GM18519 (cell line): ENCODE measurements at regions not wholly inside any gene's neighbourhood (a gene's known extent, or its start where the extent isn't known, plus 50 kb on each side); places are given as distances from the start of the nearest gene placed in this dataset.

Experiments used
- ATAC-seq: cut with Tn5 transposase; IDR thresholded peaks from one replicate; pipeline ENCODE4 v1.9.1; 2021; ENCODE audit warnings: mild to moderate bottlenecking, moderate library complexity; ENCODE audit not compliant: unreplicated experiment, low FRiP score

DNA sequence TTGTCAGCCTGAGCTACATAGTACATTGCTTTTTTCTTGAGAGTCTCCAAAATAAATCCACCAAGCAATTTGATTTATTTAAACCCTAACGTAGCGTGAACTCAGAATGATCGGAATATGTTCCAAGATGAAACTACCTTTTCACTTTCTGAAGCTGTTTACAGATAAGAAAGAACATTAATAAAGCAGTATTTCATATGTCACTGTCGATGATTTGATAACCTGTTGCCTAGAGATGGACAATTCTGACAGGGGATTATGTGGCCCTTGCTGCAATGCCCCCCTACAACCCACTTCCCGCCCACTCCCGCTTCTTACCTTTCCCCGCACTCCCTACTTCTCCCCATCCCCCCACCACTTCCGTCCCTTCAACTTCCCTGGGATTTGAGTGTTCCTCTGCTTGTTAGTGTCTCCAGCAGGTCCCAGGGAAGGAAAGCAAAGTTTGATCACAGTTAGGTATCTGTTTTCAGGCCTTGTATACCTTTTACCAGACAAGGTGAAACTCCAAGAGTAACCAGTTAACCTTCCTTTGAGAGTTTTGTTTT is 229.2 kb upstream of the HMGA2 start:
- ATAC-seq, result no peak

DNA sequence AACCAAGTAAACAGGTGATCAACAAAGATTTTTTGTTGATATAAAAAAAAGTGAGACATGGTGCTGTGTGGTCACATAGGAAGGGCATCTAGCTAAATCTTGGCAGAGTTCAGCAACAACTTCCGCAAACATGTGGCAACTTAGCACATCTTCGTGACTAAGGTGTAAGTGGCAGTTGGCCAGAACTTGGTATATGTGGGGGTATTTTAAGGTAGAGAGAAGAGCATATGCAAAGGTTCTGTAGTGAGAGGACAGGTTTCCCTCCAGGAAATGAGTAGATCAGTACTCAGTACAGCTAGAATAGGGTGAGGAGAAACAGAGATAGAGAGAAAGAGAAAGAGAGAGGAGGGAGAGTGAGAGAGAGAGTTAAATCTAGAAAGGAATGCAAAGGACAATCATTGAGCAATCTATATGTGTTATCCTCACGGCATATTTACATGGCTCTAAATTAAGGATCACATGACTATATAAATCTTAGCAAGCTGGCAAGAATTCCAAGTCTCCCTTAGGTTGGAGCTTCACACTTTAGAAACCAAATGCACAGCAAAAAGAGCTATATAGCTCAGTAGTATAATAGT is 227.7 kb upstream of the HMGA2 start:
- ATAC-seq, result no peak

DNA sequence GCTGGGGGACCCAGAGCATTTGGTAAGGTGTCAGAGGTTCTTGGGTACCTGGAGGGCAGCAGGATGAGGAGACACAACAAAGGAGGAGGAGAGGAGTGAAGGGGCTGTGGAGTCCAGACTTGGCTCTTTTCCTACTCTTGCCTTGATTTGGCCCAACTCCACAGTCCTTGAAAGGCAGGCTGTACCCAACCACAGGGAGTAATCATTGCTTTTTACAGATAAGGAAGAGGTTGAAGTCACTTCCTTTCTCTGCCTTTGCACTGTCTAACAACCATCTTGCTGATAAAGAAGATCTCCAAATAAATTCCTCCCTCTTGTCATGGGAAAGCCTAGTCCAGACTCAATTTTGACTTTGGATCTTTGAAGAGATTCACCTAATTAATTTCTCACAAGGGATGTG is 226.8 kb upstream of the HMGA2 start:
- no peak for ATAC-seq

DNA sequence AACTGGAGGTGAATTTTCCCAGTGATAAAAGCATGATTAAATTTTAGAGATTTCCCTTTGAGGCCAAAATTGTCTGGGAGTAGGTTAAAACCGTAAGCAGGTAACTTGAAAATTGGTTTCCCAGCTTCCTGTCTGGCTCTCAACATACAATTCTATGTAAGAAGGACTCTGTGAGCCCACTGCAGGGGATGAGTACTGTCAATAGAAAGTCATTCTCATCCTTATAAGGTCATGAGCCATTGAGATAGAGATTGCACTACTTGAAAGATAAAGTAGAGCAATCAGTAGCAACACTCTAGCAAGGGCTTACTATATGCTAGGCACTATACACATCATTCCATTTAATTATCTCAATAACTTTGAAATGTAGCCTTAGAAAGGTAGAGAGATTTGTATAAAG is 225.6 kb upstream of the HMGA2 start:
- ATAC-seq, result no peak

DNA sequence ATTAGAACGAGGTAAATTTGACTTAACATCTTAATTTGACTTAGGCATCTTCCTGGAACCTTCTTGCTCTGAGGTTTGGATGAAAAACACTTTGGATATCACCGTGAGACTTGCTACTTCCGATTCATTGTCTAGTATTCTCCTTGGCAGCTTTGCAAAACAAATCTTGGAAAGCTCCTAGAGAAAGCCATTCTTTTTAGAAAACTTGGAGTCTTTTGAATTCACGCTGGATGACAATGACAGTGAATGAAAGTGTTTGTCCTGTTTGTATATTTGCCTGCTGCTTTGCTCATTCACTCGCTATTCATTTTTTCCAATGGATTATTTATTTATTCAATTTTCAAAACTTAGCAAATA is 222.1 kb upstream of the HMGA2 start:
- ATAC-seq, result no peak

DNA sequence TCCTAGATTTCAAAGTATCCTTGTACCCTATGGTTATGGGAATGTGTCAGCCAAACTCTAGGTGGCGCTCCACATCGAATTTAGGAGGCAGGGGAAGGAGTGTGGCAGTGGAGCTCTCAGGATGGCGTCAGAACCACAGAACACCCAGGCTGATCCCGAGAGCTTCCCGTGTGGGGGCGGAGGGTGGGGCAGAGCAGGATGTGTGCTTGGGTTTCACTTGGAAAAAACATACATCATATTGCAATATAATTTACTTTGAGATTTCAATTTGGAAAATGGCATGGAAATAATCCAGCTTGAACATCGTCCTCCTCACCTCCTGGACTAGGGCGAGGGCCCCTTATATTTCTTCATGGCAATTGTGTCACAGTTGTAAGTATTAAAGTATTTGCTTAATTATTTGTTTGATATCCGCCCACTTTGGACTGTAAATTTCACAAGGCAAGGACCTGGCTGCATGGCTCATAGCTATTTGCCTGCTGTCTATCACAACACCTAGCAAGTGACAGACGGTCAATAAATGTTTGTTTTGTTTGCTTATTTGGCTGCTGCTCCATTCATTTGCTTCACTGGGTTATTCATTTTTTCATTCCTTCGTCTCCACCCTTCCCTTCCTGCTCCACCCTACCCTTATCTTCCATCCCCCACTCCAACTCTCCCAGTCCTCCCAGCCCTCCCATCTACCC is 221.5 kb upstream of the HMGA2 start:
- ATAC-seq, result no peak

DNA sequence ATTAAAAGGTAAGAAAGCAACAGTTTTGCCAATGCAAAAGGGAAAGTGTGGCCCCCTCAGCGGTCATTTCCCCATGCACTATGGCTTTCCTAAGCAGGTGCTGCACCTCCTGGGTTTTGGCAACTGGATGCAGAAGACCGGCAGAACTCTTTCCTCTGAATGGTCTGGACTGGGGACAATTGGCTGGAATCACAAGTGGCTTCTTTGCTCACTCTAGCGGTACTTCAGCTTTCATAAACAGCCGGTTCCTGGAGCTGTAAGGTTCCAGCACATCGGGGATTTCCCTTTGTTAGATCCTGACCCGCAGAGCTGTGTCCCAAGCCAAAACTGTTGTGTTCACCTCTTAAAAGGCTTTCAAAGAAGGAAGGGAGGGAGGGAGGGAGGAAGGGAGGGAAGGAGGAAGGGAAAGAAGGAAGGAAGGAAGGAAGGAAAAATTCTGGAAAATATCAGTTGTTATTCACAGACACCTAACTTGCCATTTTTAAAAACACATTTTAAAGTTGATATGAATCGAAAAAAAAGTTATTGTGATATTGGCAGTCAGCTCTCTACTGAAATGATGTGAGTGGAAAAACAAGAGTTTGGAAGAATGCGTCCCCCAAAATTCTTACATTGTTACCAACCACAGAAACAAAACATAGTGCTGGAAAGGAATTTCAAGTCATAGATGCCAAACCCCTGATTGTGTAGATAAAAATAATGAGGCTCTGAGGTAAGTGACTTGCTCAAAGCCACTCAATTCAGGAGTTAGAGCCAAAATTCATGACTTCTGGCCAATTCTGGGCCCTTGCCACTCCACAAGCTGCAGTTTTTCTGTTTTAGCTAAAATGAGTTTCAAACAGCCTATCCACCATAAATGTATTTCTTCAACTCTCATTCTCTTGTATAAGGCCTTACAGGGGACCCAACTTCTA is 220.6 kb upstream of the HMGA2 start:
- no peak for ATAC-seq

DNA sequence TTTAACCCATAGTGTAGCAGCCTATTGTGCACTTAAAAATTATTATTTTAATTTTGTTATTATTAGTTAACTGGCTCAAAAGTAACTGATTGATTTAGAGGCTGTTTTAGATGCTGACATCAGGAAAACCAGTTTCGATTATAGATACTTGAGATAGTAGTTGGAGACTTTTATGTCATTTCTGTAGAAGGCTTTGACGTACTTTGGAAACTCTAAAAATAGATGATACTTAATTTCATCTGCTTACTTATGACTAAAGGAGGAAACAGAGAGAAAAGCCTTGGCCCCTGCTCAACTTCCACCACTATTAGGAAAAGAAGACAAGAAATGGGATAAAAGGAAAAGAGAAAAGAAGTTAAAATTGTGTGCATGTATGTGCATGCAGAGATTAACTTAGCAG is 219.3 kb upstream of the HMGA2 start:
- no peak for ATAC-seq

DNA sequence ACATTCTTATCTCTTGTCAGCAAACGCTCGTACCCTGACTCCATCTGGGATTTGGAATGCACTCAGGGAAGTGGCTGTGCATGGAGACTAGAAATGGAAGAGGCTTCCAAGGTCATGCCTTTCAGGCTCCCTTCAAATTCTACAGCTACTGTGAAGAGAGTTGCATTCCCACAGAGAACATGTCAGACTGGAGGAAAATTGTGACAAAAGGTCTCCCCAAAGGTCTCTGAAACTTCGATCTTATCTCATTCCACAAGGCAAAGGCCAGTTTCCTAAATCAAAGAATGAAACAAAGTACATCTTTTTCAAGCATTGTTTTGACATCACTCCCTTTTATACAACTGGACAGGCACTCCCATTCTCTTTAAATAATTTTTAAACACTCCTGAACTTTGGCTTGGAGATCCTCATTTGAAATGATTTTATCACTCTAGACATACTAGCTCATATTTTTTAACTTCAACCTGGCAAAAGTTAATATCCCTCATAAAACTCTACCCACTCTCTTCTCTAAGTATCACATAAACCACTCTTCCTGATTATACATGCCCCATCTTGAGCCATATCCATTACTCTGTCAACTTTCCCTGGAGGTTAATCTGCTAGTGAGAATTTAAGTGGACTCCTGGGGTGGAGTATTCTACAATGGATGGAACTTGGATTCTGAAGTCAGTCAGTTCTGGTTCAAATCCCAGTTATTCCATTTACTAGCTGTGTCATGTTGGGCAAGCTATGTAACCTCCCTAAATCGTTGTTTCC is 218.1 kb upstream of the HMGA2 start:
- no peak for ATAC-seq

DNA sequence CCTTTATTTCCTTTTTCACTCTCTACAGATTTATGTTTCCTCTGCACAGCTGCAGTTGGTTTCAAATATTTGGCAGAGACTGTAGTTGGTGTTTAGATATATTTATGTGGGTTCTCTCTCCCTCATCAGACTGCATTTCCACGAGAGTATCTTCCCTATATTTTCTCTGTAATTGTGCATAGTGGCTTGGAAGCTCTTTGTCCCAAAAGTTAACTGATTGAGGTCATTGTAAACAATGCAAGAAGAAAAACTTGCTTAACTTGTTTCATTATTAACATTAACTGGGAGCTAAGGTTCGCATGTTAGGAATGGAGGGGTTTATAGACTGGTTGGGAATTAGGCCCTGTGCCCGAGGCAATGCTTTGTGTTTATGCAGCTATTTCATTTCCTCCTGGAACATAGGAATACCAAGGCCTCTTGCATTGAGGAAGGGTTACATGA is 216.9 kb upstream of the HMGA2 start:
- ATAC-seq, result no peak

DNA sequence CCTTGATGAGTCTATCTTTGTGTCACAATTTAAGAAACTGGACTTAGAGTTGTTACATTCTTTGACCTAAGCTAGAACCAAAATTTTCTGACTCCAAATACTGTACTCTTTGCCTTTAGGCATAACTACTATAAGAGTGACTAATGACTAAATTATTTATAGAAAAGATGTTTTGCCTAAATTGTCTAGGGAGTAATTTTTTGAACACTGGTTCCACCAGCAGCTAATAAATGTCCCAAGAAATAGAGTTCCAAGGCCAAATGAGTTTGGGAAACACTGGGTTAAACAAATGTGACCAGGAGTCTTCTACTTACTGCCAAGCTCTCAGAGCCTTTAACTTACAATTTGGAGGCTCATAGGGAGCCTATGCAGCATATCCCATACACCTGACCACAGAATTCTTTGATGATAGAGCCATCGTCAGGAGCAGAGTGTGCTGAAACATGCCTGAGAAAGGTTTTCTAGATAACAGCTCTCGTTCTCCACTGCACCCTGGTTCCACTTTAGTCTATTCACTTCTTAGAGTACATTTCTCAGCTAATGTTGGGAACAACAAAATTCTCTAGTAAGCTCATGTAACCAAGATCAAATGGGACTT is 215.9 kb upstream of the HMGA2 start:
- ATAC-seq, result no peak

DNA sequence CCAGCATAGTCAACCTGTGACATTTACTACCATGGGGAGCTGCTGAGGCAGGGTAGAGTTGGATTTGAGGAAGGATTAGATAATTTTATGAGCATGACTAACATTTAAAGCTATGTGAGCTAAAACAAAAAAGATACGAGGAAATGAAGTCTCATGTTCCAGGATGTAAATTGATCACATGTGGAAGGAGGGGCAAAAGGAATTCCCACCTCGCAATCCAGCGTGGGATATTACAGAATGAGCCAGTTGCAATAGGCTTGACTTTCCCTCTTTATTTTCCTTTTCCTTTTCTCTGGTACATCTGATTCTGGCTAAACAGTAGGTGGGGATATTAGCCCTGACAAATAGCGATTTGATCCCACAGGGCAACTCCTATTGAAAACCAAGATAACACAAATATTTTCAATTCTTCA is 214.9 kb upstream of the HMGA2 start:
- ATAC-seq, result no peak

DNA sequence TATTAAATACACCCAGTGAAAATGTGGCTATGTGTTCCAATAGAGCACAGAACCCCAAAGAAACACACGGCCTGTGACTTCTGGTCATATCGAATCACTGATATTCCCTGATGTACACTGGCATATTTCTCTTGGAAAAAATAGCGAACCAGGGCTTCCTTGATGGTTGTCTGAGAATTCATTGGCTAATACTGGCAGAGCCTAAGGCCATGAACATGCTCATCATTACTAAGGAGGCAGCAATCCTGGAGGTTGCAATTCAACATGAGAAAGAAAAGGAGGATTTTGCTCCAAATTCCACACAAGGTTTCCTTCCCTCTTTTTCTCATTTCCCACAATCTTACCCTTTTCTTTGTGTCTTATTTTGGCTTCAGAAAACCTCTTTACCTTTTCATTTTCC is 212.9 kb upstream of the HMGA2 start:
- no peak for ATAC-seq

DNA sequence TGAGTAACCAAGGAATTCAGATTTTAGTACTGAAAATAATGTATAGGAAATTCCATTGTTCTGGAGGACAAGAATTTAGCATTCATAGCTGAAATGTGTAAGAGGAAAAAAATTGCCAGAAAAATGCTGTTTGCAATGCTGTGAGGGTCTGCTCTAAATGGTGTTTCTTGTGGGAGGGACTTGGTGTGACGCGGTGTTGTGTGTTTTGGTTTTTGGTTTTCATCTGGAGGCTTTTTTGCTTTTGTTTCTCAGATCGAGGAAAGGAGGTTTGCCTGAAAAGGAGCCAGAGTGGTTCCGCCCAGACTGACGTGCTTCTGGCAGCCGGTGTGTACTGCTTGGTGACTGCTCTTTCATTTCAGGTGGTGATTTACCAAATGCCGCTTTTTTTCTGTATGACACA is 211.8 kb upstream of the HMGA2 start:
- no peak for ATAC-seq

DNA sequence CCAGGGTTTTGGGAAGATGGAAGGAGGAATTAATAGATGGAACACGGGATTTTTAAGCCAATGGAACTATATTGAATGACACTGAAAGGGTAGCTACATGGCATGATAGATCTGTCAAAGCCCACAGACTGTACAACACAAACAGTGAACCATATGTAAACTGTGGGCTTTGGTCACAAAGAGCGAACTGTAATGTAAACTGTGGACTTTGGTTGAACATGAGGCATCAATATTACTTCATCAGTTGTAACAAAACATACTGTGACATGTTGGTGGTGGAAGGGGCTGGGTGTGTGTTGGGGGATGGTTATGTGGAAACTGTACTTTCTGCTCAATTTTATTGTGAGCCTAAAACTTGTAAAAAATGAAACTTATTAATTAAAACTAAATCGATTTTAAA is 210.6 kb upstream of the HMGA2 start:
- no peak for ATAC-seq

DNA sequence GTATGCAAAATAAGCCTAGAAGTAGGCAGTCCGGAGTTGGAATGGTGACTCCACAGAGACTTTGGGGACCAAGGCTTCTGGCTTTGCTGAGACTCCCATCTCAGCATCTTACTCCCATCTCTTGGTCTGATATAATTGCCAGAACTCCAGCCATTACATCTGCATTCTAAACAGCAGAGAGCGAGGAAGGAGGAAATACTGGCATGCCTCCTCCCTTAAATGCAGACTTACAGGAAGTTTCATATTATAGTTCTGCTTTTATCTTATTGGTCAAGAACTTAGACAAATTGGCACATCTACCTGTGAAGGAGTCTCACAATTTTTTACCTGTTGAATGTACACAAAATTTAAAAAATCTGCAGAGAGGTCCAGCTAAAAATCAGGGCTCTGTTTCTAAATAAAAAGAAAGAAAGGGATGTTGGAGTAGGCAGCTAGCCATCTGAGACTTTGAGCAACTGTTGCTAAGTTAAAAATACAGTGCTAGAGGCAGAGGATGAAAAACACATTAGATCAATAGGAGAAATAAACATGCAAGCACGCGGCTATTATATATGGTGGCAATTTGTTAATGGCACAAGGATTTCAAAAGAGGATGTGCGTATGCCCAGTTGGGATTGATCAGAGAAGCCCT is 209.9 kb upstream of the HMGA2 start:
- no peak for ATAC-seq

DNA sequence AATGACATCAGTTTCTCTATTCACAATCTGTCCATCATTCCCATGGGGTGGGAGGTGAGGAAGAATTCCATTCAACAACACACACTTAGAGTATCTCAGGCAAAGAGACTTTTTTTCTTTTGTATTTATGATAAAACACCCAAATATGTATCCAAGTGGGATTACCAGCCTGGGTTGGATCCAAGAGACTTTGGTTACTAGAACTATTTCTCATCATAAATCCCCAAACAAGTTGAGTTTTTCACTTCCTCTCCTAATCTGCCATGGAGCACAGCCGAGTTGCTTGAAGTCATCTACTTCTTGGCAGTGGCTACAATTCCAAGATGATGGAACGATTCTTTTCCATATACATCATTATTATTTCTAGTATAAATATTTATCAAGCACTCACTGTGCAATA is 209.2 kb upstream of the HMGA2 start:
- no peak for ATAC-seq

DNA sequence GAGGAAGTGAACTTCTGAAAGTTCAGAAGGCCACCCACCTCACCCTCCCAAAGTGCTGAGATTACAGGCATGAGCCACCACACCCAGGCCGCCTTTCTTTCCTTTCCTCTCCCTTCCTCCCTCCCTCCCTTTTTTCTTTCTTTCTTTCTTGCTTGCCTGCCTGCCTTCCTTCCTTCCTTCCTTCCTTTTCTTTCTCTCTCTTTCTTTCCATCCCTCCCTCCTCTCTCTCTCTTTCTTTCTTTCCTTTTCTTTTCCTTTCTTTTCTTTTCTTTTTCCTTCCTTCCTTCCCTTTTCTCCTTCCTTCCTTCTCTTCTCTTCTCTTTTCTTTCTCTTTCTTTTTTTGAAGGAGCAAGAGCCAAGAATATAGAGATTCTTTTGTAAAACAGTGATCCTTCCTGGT is 208.3 kb upstream of the HMGA2 start:
- no peak for ATAC-seq

DNA sequence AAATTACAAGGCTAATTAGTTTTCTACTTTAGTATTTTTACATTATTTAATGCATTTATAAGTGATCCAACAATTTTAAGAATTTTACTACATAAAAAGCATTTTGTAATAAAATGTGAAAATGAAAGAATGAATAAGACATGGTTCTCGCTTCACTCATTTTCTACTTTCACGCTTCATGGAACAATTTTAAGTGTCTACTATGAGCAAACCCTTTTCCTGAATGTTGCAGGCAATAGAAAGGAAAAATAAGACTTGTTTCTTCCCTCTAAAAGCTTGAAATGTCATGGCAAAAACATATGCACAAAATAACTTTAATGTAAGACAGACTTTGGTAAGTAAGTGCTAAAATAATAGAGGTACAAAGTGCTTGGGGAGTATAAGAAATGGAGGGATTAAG is 205.7 kb upstream of the HMGA2 start:
- no peak for ATAC-seq

DNA sequence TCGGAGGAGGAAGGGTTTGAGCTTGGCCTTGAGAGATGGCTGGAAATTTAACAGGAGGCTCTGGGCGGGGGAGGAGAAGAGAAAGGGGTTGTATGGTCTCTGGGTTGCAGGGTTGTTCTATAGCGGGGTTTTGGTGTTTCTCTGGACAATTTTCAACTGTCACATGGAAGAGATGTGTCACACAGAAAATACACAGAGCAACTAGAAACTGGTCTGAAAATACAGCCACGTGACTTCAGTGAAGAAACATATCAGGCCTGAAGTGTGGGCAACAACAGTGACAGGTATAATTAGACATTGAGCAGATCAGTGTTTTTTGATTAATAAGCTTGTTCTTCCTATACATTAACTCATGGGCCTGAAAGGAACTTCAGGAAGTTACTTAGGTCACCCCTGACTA is 205.3 kb upstream of the HMGA2 start:
- ATAC-seq, result no peak
